HCT116 (cell line): ENCODE measurements at regions not wholly inside any gene's neighbourhood (a gene's known extent, or its start where the extent isn't known, plus 50 kb on each side); places are given as distances from the start of the nearest gene placed in this dataset.

Experiments
- ATAC-seq: fragments of 200-7000 bp; cut with Tn5 transposase; 2 replicates; pipeline ENCODE4 v1.9.1; 2020; ENCODE audit warnings: mild to moderate bottlenecking, moderate library complexity
- BruUV-seq: library from RNA; stranded (reverse); fragments of 400-500 nt; replicated peaks from 2 replicates; lab custom pipeline; 2021; lab: Mats Ljungman, UMichigan
- CTCF ChIA-PET: fragments of 300-600 bp; sonication (Branson Sonifier 250); formaldehyde crosslinking; loops from one replicate; lab custom pipeline; 2021; ENCODE audit warnings: antibody characterized with exemption; lab: Charles Lee
- POLR2A ChIA-PET: fragments of 300-600, 350-600 bp; sonication (Branson Sonifier 250); formaldehyde crosslinking; loops from one replicate; lab custom pipeline; 2021; ENCODE audit warnings: antibody characterized with exemption; lab: Charles Lee
- RAD21 ChIA-PET, 2 experiments: fragments of 300-600 bp; sonication (Branson Sonifier 250); formaldehyde crosslinking; loops; one replicate each; lab custom pipeline; 2023; ENCODE audit warnings: low total read pairs in 2 of 2; ENCODE audit not compliant: uncharacterized antibody in 2 of 2, unreplicated experiment in 2 of 2, low non-redundant PET in 1 of 2; lab: Charles Lee
- DNase-seq: peaks from one replicate; pipeline ENCODE4 v3.0.0-alpha.2; 2010; ENCODE audit warnings: low read depth, low spot score
- H2AFZ ChIP-seq: fragments of 200-600 bp; shearing (Covaris generic), sonication (generic); 2 replicates; pipeline ENCODE4 v1.6.1; 2017; ENCODE audit warnings: low read depth, mixed run types, mixed read lengths, antibody characterized with exemption, low read length; ENCODE audit not compliant: poor library complexity, severe bottlenecking
- H3K27ac ChIP-seq: 2 replicates; pipeline ENCODE4 v1.5.1; 2012; ENCODE audit warnings: low read depth, low read length
- H3K27me3 ChIP-seq: fragments of 200-600 bp; sonication (generic); 2 replicates; pipeline ENCODE4 v1.6.1; 2016; ENCODE audit warnings: mixed run types, low read length, mixed read lengths; ENCODE audit not compliant: insufficient read depth
- H3K36me3 ChIP-seq, 2 experiments: fragments of 200-500 bp in 1 of 2; fragments of 200-600 bp in 1 of 2; sonication (Bioruptor generic) in 1 of 2; sonication (generic) in 1 of 2; 2 replicates each; pipeline versions ENCODE4 v1.5.1 to v1.6.1; 2014 to 2016; ENCODE audit warnings: low read length in 2 of 2, inconsistent platforms in 1 of 2, mixed read lengths in 1 of 2, mixed run types in 1 of 2; ENCODE audit not compliant: insufficient read depth in 2 of 2, control insufficient read depth in 1 of 2
- H3K4me1 ChIP-seq, 2 experiments: fragments of 200-600 bp in 1 of 2; sonication (generic) in 1 of 2; 2 replicates each; pipeline versions ENCODE4 v1.5.1 to v1.6.1; 2012 to 2017; ENCODE audit warnings: low read length in 2 of 2, inconsistent platforms in 1 of 2, mild to moderate bottlenecking in 1 of 2, mixed read lengths in 1 of 2, mixed run types in 1 of 2, moderate library complexity in 1 of 2; ENCODE audit not compliant: insufficient read depth in 2 of 2, control insufficient read depth in 1 of 2
- H3K4me2 ChIP-seq: fragments of 200-600 bp; sonication (generic); 2 replicates; pipeline ENCODE4 v1.6.1; 2017; ENCODE audit warnings: mixed run types, low read length, mixed read lengths
- H3K4me3 ChIP-seq, 2 experiments: fragments of 200-600 bp in 1 of 2; sonication (generic) in 1 of 2; replicated peaks in 1 of 2; 2 replicates each; pipeline ENCODE4 v1.5.1; 2011 to 2016; ENCODE audit warnings: low read length in 2 of 2, control low read depth in 1 of 2, low read depth in 1 of 2, mild to moderate bottlenecking in 1 of 2, mixed read lengths in 1 of 2, mixed run types in 1 of 2
- H3K79me2 ChIP-seq: fragments of 200-600 bp; sonication (generic); 2 replicates; pipeline ENCODE4 v1.6.1; 2017; ENCODE audit warnings: mild to moderate bottlenecking, mixed run types, low read length, moderate library complexity, mixed read lengths; ENCODE audit not compliant: insufficient read depth
- H3K9ac ChIP-seq: fragments of 200-600 bp; sonication (generic); 2 replicates; pipeline ENCODE4 v1.6.1; 2016; ENCODE audit warnings: low read length, mixed read lengths
- H3K9me2 ChIP-seq: fragments of 200-600 bp; sonication (generic), shearing (Covaris generic); 2 replicates; pipeline ENCODE4 v1.6.1; 2017; ENCODE audit warnings: mixed run types, mild to moderate bottlenecking, moderate library complexity; ENCODE audit not compliant: insufficient read depth
- H3K9me3 ChIP-seq, 2 experiments: fragments of 200-500 bp in 1 of 2; fragments of 200-600 bp in 1 of 2; sonication (Bioruptor generic) in 1 of 2; sonication (generic) in 1 of 2; 2 replicates each; pipeline ENCODE4 v1.6.1; 2014 to 2017; ENCODE audit warnings: low read length in 2 of 2, mixed read lengths in 2 of 2, inconsistent platforms in 1 of 2, low read depth in 1 of 2, mild to moderate bottlenecking in 1 of 2, mixed run types in 1 of 2, moderate library complexity in 1 of 2; ENCODE audit not compliant: control insufficient read depth in 1 of 2, insufficient read depth in 1 of 2
- H4K20me1 ChIP-seq: fragments of 200-600 bp; sonication (generic), shearing (Covaris generic); 2 replicates; pipeline ENCODE4 v1.6.1; 2017; ENCODE audit warnings: mixed run types, mild to moderate bottlenecking, moderate library complexity; ENCODE audit not compliant: insufficient read depth
- EGR1 ChIP-seq: IDR thresholded peaks from 2 replicates; pipeline ENCODE4 v1.6.1; 2012; ENCODE audit warnings: low read depth
- ELF1 ChIP-seq: IDR thresholded peaks from 2 replicates; pipeline ENCODE4 v1.6.1; 2012; ENCODE audit warnings: low read depth, borderline replicate concordance
- EZH2 ChIP-seq: fragments of 200-600 bp; sonication (generic); IDR thresholded peaks from 2 replicates; pipeline ENCODE4 v1.6.1; 2017; ENCODE audit warnings: antibody characterized with exemption, mixed run types
- EZH2phosphoT487 ChIP-seq: fragments of 200-600 bp; IDR thresholded peaks from 2 replicates; pipeline ENCODE4 v1.6.1; 2018; ENCODE audit warnings: antibody characterized with exemption, borderline replicate concordance
- FOSL1 ChIP-seq: IDR thresholded peaks from 2 replicates; pipeline ENCODE4 v1.6.1; 2012; ENCODE audit warnings: low read depth
- JUND ChIP-seq: IDR thresholded peaks from 2 replicates; pipeline ENCODE4 v1.6.1; 2012
- POLR2A ChIP-seq: IDR thresholded peaks from 2 replicates; pipeline ENCODE4 v1.7.0; 2011; ENCODE audit warnings: borderline replicate concordance; ENCODE audit not compliant: insufficient read depth, insufficient read length; ENCODE audit errors: extremely low read depth
- RAD21 ChIP-seq: IDR thresholded peaks from 2 replicates; pipeline ENCODE4 v1.6.1; 2012; ENCODE audit warnings: low read depth, mild to moderate bottlenecking
- SIN3A ChIP-seq: IDR thresholded peaks from 2 replicates; pipeline ENCODE4 v1.6.1; 2012; ENCODE audit warnings: low read depth
- SP1 ChIP-seq: IDR thresholded peaks from 2 replicates; pipeline ENCODE4 v1.6.1; 2012; ENCODE audit warnings: low read depth
- SRF ChIP-seq: IDR thresholded peaks from 2 replicates; pipeline ENCODE4 v1.6.1; 2012; ENCODE audit warnings: low read depth
- ZFX ChIP-seq: fragments of 450-650 bp; IDR thresholded peaks from 2 replicates; pipeline ENCODE4 v1.6.1; 2017
- ZNF274 ChIP-seq: fragments of 200-500 bp; sonication (Bioruptor generic); IDR thresholded peaks from 2 replicates; pipeline ENCODE4 v1.6.1; 2014; ENCODE audit warnings: mild to moderate bottlenecking, low read depth, low read length, inconsistent platforms
- intact Hi-C: fragments of 100-400 bp; cut with micrococcal nuclease; formaldehyde crosslinking; loops from 2 replicates; pipeline ENCODE4 v1.10.0; 2022
- TF ChIP-seq, protein P1 (sequence below), 3 experiments: fragments of 200-600 bp in 1 of 3; sonication (generic) in 1 of 3; IDR thresholded peaks in 2 of 3; conservative IDR thresholded peaks in 1 of 3; 2 replicates each; pipeline ENCODE4 v1.5.1; 2012 to 2017; ENCODE audit warnings: low read depth in 2 of 3, low read length in 2 of 3, antibody characterized with exemption in 1 of 3, borderline replicate concordance in 1 of 3, control low read depth in 1 of 3, mild to moderate bottlenecking in 1 of 3, mixed read lengths in 1 of 3, mixed run types in 1 of 3, moderate library complexity in 1 of 3; ENCODE audit not compliant: insufficient read depth in 1 of 3

DNA sequence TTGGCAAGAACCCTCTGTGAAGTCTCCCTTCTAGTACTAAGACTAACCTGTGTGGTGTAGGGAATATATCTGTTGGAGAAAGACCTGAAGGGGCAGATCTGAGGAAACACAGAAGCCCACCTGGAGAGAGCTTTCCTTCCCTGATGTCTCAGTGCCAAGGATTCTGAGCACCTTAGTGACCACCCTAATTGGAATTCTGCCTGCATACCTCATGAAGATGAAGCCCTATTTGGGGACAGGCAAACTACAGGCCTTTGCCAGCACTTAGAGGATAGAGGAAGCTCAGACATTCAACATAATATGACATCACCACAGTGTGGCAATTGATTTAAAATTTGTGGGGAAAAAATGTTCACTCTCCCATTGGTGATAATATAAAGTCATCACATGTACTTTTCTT is 766.2 kb upstream of the KIRREL3 start:
- Histone ChIP-seq H2AFZ (no peak overlapping the region), H3K4me1 (no peaks in the 10 kb centered on the region), H4K20me1 (no peaks in the 10 kb centered on the region), H3K4me2 (no peak overlapping the region), H3K79me2 (no peaks in the 10 kb centered on the region), H3K9me3 (peaks cover 4 to 15% of the 10 kb centered on the region in 2 experiments; a peak in 3 of 4 replicates), H3K27me3 (no peaks in the 10 kb centered on the region), H3K4me3 (no peak overlapping the region), H3K27ac (no peak overlapping the region), H3K36me3 (no peaks in the 10 kb centered on the region), H3K9me2 (no peaks in the 10 kb centered on the region), H3K9ac (no peak overlapping the region)
- no peak for TF ChIP-seq SRF
- TF ChIP-seq, protein P1, sequence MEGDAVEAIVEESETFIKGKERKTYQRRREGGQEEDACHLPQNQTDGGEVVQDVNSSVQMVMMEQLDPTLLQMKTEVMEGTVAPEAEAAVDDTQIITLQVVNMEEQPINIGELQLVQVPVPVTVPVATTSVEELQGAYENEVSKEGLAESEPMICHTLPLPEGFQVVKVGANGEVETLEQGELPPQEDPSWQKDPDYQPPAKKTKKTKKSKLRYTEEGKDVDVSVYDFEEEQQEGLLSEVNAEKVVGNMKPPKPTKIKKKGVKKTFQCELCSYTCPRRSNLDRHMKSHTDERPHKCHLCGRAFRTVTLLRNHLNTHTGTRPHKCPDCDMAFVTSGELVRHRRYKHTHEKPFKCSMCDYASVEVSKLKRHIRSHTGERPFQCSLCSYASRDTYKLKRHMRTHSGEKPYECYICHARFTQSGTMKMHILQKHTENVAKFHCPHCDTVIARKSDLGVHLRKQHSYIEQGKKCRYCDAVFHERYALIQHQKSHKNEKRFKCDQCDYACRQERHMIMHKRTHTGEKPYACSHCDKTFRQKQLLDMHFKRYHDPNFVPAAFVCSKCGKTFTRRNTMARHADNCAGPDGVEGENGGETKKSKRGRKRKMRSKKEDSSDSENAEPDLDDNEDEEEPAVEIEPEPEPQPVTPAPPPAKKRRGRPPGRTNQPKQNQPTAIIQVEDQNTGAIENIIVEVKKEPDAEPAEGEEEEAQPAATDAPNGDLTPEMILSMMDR (IDR thresholded peaks at IDR 0.05 in 2 of 3, conservative IDR thresholded peaks at IDR 0.05 in 1 of 3; ENCODE audit: borderline replicate concordance in 1 of 3, insufficient read depth in 1 of 3, low read depth in 2 of 3, low read length in 2 of 3), result no peak
- no peak for TF ChIP-seq ELF1
- no peak for TF ChIP-seq JUND
- no peak for TF ChIP-seq FOSL1
- TF ChIP-seq RAD21, result no peak
- no peak for TF ChIP-seq POLR2A
- no peak for TF ChIP-seq ZNF274
- no peak for TF ChIP-seq SIN3A
- TF ChIP-seq ZFX, result no peak
- BruUV-seq, result no TSS peak
- DNase-seq, result no peak
- RAD21 ChIA-PET, result no interaction called here
- no peak for ATAC-seq
- POLR2A ChIA-PET, result no interaction called here
- intact Hi-C loops, result no loop called here
- CTCF ChIA-PET, result no interaction called here

DNA sequence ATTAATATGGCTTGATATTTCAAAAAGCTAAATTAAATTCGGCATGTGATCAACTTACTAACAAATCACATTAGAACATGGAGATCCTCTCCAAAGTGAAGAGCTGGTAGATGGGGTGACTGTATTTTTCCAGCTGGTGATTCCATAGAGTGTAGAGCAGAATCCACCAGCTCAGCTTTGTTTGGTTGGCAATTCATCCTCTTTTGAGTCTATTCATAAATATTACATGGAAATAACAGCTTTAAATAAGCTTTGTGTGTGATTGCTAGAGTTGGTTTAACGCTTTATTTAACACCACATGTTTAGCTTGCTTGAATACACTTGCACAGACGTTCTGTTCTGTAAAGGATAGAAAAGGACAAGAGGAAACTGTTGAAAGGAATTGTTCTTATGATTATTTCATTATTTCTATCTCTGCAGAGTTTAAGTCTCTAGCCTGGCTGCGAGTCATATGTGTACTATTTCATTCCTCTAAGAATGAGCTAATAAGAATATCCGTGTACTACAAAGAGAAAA is 738.3 kb upstream of the KIRREL3 start:
- no peaks in the 10 kb centered on the region for H3K27me3 ChIP-seq
- no peak for ATAC-seq
- POLR2A ChIA-PET, result no interaction called here
- no peak for DNase-seq
- RAD21 ChIA-PET, result no interaction called here
- no peak overlapping the region for H3K4me3 ChIP-seq
- H4K20me1 ChIP-seq, result no peaks in the 10 kb centered on the region
- TF ChIP-seq EGR1 (no peak), POLR2A (no peak), EZH2 (no peak), SP1 (no peak), EZH2phosphoT487 (no peak), SIN3A (no peak), ELF1 (no peak)
- TF ChIP-seq, protein P1 (IDR thresholded peaks at IDR 0.05 in 2 of 3, conservative IDR thresholded peaks at IDR 0.05 in 1 of 3; ENCODE audit: borderline replicate concordance in 1 of 3, insufficient read depth in 1 of 3, low read depth in 2 of 3, low read length in 2 of 3), result no peak
- TF ChIP-seq, all 23 proteins: peak for 0
- H3K4me1 ChIP-seq, result no peaks in the 10 kb centered on the region
- H3K4me2 ChIP-seq, result no peak overlapping the region
- H3K79me2 ChIP-seq, result no peaks in the 10 kb centered on the region
- no TSS peak for BruUV-seq
- no peaks in the 10 kb centered on the region for H3K9me2 ChIP-seq
- peaks cover 0 to 7% of the 10 kb centered on the region in 2 experiments; a peak in 2 of 4 replicates for H3K9me3 ChIP-seq
- no peaks in the 10 kb centered on the region for H3K36me3 ChIP-seq
- H2AFZ ChIP-seq, result no peak overlapping the region
- CTCF ChIA-PET, result no interaction called here
- H3K9ac ChIP-seq, result no peak overlapping the region
- intact Hi-C loops, result no loop called here
- no peak overlapping the region for H3K27ac ChIP-seq
